ENCODE measurements at regions not wholly inside any gene's neighbourhood (a gene's known extent, or its start where the extent isn't known, plus 50 kb on each side); places are given as distances from the start of the nearest gene placed in this dataset.
"Not testable (repeated sequence)": the region's sequence is repeated elsewhere in the genome, so short reads cannot be mapped to it uniquely, and the experiment has no call there.

GRCh38 chr2:173673640-173674039, 291.5 kb downstream of the SP3 start:
- no peak for DNase-seq

- no peak for DNase-seq
Measured at GRCh38 chr2:173676647-173677046, 288.5 kb downstream of the SP3 start.

GRCh38 chr2:173678186-173678585, 287.0 kb downstream of the SP3 start:
- DNase-seq = no peak

GRCh38 chr2:173680574-173680973, 284.6 kb downstream of the SP3 start:
- no peak for DNase-seq

GRCh38 chr2:173681881-173682650, 283.1 kb downstream of the SP3 start:
- no peak for DNase-seq

GRCh38 chr2:173684896-173685459, 280.2 kb downstream of the SP3 start:
- no peak for DNase-seq

GRCh38 chr2:173690349-173690748, 274.8 kb downstream of the SP3 start:
- no peak for DNase-seq

GRCh38 chr2:173692068-173692467, 273.1 kb downstream of the SP3 start:
- no peak for DNase-seq

- no peak for DNase-seq
Measured at GRCh38 chr2:173693044-173693589, 272.1 kb downstream of the SP3 start.

- DNase-seq = no peak
Measured at GRCh38 chr2:173696274-173696673, 268.9 kb downstream of the SP3 start.

- DNase-seq = no peak
Measured at GRCh38 chr2:173697929-173698328, 267.2 kb downstream of the SP3 start.

- DNase-seq = no peak
Measured at GRCh38 chr2:173705656-173706055, 259.5 kb downstream of the SP3 start.

GRCh38 chr2:173706936-173707335, 258.2 kb downstream of the SP3 start:
- no peak for DNase-seq

GRCh38 chr2:173708806-173709205, 256.4 kb downstream of the SP3 start:
- DNase-seq = no peak

GRCh38 chr2:173711816-173712215, 253.4 kb downstream of the SP3 start:
- DNase-seq = no peak

GRCh38 chr2:173713904-173714555, 251.1 kb downstream of the SP3 start:
- DNase-seq = no peak

GRCh38 chr2:173715441-173715840, 249.7 kb downstream of the SP3 start:
- no peak for DNase-seq

- DNase-seq = no peak
Measured at GRCh38 chr2:173716458-173717052, 248.6 kb downstream of the SP3 start.

GRCh38 chr2:173719471-173719870, 245.7 kb downstream of the SP3 start:
- no peak for DNase-seq

- no peak for DNase-seq
Measured at GRCh38 chr2:173720306-173720705, 244.9 kb downstream of the SP3 start.

- no peak for DNase-seq
Measured at GRCh38 chr2:173734797-173735196, 230.4 kb downstream of the SP3 start.

- not testable (repeated sequence) for DNase-seq
Measured at GRCh38 chr2:173737954-173738575, 227.1 kb downstream of the SP3 start.

GRCh38 chr2:173739006-173739405, 226.2 kb downstream of the SP3 start:
- no peak for DNase-seq
